ENCODE measurements at regions not wholly inside any gene's neighbourhood (a gene's known extent, or its start where the extent isn't known, plus 50 kb on each side); places are given as distances from the start of the nearest gene placed in this dataset.

DNA sequence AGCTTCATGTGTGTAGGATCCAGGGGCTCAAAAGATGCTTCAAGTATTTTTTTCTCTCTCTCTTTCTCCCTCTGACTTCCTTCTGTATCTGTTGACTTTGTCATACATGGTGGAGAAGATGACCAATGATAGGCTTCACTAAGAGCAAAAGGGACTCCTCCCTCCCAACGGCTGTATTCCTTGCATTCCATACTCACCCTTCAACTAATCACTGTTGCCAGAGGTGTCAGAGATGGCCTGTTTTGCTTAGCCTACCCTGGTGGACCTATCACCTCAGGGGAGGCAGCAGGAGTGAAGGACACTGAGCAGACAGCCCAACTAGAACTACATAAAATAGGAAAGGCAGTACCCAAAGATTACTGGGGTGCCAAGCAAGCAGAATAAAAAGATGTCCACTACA lies 62.2 kb upstream of the C1QTNF7 start:
- ChIA-PET RAD21 (ENCODE audit: unreplicated experiment) (no interaction called here), CTCF (no interaction called here), SMC1A (ENCODE audit: uncharacterized antibody, unreplicated experiment) (interaction anchor here (1.1 kb wide), 1 partner anchor 16 kb away, joined by 3 read pairs; no protein-coding TSS in a partner anchor), POLR2A (no interaction called here)
- intact Hi-C loops (cut with micrococcal nuclease; ENCODE audit: unreplicated experiment) (no loop called here), in situ Hi-C loops (cut with MboI) (no loop called here)
- no peak overlapping the region for H2AFZ ChIP-seq (ENCODE audit: control insufficient read depth, low read depth, low read length)
- H3K9ac ChIP-seq (ENCODE audit: control insufficient read depth, insufficient read depth, low read length), result no peak overlapping the region
- no peaks in the 10 kb centered on the region for H3K36me3 ChIP-seq (ENCODE audit: control insufficient read depth in 2 of 2, insufficient read depth in 2 of 2, low read length in 1 of 2)
- no peak overlapping the region for H3K4me3 ChIP-seq
- ATAC-seq, result no peak
- no peaks in the 10 kb centered on the region for H3K79me2 ChIP-seq (ENCODE audit: control insufficient read depth, insufficient read depth, low read length)
- H3K9me3 ChIP-seq (replicated peaks; ENCODE audit: control insufficient read depth, insufficient read depth, low read length), result no peaks in the 10 kb centered on the region
- H3K27ac ChIP-seq (ENCODE audit: control insufficient read depth, insufficient read depth), result no peak overlapping the region
- no TSS peak for BruUV-seq (replicated peaks)
- no peaks in the 10 kb centered on the region for H4K20me1 ChIP-seq (ENCODE audit: control insufficient read depth, insufficient read depth)
- H3K4me2 ChIP-seq (ENCODE audit: control insufficient read depth, insufficient read depth), result no peak overlapping the region
- no peak for DNase-seq (ENCODE audit: low read depth, low spot score)
- TF ChIP-seq CHD2 (IDR thresholded peaks at IDR 0.05; ENCODE audit: borderline replicate concordance, low read depth, low read length), result no peak
- TF ChIP-seq, protein P1, sequence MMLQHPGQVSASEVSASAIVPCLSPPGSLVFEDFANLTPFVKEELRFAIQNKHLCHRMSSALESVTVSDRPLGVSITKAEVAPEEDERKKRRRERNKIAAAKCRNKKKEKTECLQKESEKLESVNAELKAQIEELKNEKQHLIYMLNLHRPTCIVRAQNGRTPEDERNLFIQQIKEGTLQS (IDR thresholded peaks at IDR 0.05; ENCODE audit: borderline replicate concordance, extremely low read depth, low read depth, low read length), result no peak
- TF ChIP-seq ZNF384 (IDR thresholded peaks at IDR 0.05; ENCODE audit: borderline replicate concordance, low read depth, low read length), result no peak
- TF ChIP-seq, protein P2, sequence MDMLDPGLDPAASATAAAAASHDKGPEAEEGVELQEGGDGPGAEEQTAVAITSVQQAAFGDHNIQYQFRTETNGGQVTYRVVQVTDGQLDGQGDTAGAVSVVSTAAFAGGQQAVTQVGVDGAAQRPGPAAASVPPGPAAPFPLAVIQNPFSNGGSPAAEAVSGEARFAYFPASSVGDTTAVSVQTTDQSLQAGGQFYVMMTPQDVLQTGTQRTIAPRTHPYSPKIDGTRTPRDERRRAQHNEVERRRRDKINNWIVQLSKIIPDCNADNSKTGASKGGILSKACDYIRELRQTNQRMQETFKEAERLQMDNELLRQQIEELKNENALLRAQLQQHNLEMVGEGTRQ (IDR thresholded peaks at IDR 0.05; ENCODE audit: borderline replicate concordance, low read depth, low read length), result no peak
- no peak for TF ChIP-seq BRCA1 (IDR thresholded peaks at IDR 0.05; ENCODE audit: low read depth, low read length)
- TF ChIP-seq, protein P3, sequence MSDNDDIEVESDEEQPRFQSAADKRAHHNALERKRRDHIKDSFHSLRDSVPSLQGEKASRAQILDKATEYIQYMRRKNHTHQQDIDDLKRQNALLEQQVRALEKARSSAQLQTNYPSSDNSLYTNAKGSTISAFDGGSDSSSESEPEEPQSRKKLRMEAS (IDR thresholded peaks at IDR 0.05; ENCODE audit: low read depth, low read length), result no peak
- no peak for TF ChIP-seq HCFC1 (IDR thresholded peaks at IDR 0.05; ENCODE audit: low read length)
- TF ChIP-seq EP300 (IDR thresholded peaks at IDR 0.05; ENCODE audit: borderline replicate concordance in 1 of 2, control insufficient read depth in 1 of 2, low read depth in 2 of 2, low read length in 2 of 2), result no peak
- TF ChIP-seq EZH2 (IDR thresholded peaks at IDR 0.05; ENCODE audit: borderline replicate concordance, control insufficient read depth, low read depth, low read length), result no peak
- no peak for TF ChIP-seq NR2F1 (conservative IDR thresholded peaks at IDR 0.05)
- TF ChIP-seq YBX1 (IDR thresholded peaks at IDR 0.05), result no peak
- TF ChIP-seq ZNF274 (IDR thresholded peaks at IDR 0.05; ENCODE audit: insufficient read depth, insufficient read length), result no peak
- TF ChIP-seq JUNB (IDR thresholded peaks at IDR 0.05), result no peak
- TF ChIP-seq IKZF1 (conservative IDR thresholded peaks at IDR 0.05), result no peak
- TF ChIP-seq ESRRA (IDR thresholded peaks at IDR 0.05; ENCODE audit: low read length), result no peak
- no peak for TF ChIP-seq CREB1 (IDR thresholded peaks at IDR 0.05; ENCODE audit: low read depth)
- 0% methylated on average over 1 of the region's 1 CpG for WGBS (ENCODE audit: insufficient coverage, insufficient replicate concordance, low lambda C conversion rate, missing lambda C conversion rate)
- FAIRE-seq, result no peak
- H3K4me1 ChIP-seq (ENCODE audit: control insufficient read depth, insufficient read depth, low read length), result no peaks in the 10 kb centered on the region
- no peaks in the 10 kb centered on the region for H3K27me3 ChIP-seq (replicated peaks in 1 of 2; ENCODE audit: control insufficient read depth in 2 of 2, insufficient read depth in 2 of 2, low read length in 1 of 2)
